HG03342 (cell line): ENCODE measurements at regions not wholly inside any gene's neighbourhood (a gene's known extent, or its start where the extent isn't known, plus 50 kb on each side); places are given as distances from the start of the nearest gene placed in this dataset.
"Not testable (repeated sequence)": the region's sequence is repeated elsewhere in the genome, so short reads cannot be mapped to it uniquely, and the experiment has no call there.

Experiments used
- ATAC-seq: cut with Tn5 transposase; IDR thresholded peaks from one replicate; pipeline ENCODE4 v1.9.1; 2021; ENCODE audit warnings: mild to moderate bottlenecking, moderate library complexity; ENCODE audit not compliant: unreplicated experiment

DNA sequence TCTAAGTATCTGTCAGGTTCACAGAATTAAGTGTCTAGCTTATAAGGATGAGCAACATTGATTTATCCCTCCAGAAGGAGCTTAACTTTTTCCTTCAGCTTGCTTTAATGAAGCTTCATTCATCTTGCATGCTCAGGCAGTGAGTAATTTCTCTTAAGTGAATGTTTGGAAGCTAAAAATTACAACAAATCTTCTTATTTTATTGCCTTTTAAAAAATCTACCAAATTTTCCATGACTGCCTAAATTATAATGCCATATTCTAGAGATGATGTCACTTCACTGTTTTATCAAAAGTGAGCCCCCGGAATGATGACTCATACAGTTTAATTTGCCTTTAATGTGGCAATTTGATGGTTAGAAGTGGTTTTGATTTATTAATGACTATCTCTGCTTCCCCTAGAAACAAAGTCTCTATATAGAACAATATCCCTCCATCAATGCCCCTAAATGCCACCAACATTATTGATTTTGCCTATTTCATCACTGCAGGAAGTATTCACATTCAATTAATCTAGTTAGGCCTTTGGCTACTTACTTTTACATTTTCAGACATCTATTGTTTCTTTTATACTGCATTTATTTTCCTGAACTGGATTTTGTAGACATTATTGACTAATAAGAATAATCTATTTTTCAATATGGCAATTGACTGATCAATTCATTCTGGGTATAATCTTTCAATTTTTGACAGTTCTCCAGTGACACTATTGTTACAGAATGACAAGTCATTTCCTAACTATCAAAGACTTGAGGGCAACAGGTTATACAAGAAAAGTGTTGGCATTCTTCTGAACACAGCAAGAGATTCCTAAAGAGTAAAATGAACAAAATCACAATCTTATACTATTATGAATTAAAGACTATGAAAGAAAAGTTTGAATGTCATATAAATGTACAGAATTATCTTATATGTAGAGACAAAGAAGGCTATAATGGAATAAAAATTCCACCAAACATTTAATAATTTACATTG is 139.3 kb upstream of the ODAD2 start:
- ATAC-seq, result no peak

- no peak for ATAC-seq
Observed at GRCh38 chr10:28135258-28135657, 136.4 kb upstream of the ODAD2 start.

DNA sequence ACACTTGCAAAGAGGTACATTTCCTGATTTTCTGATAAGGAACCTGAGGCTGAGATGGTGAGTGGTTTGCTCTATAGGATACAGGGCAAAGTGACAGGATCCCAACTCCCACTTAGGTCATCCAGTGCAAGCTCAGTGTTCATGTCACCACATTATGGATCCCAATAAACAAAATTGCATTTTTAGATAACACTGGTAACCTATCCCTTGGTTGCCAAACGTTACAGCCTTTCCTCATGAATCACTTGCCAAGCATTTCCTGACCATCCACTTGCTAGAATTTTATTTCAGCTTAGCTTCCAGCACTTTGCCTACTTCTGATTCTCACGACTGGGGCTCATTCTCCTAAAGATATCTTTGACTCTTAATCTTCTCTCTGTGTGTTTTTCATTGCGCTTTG is 131.4 kb upstream of the ODAD2 start:
- no peak for ATAC-seq

- no peak for ATAC-seq
Observed at GRCh38 chr10:28127881-28128280, 129.0 kb upstream of the ODAD2 start.

- no peak for ATAC-seq
Observed at GRCh38 chr10:28125701-28126100, 126.8 kb upstream of the ODAD2 start.

DNA sequence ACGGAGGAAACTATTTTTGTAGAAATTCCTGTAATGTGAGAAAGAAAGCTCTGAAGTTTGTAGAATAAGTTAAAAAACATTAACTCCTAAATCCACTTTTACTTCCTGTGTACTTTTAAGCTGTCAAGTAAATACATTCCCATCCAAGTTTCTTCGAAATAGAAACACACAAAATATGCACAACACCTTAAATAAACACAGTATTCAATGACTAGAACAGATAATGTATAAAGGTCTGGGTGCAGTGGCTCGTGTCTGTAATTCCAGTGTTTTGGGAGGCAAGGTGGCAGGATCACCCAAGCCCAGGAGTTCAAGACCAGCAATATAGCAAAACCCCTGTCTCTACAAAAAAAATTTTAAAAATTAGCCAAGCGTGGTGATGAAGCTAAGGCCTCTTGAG is 121.9 kb upstream of the ODAD2 start:
- ATAC-seq, result no peak

DNA sequence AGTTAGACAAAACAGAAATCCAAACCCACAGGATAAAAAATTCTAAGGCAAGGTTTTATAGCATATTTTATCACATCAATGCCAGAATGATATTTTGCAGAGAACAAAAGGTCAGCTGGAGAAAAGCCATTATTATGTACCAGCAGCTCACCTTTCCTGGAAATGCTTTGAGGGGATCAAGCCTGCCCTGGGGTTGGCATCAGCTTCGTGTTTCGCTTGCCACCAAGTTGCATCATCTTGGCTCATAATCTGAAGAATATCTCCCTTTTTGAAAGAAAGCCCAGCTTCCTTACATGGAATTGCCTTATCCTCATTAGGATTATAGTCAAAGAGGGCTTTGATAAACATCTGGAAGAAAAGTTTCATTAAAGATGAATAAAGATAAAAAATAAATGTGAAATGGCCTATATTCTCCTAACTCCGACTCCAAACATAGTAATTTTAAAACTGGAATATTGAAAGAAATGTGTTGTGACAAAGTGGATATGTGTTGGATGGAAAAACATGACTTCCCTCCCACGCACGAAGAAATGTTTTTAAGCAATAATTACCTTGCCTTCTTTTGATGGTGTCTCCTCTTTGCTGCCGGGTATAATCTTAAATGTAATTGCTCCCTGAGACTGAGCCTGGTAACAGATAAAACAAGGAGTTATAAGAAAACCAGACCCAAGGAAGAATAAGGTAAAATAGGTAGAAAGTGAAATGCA is 121.3 kb upstream of the ODAD2 start:
- no peak for ATAC-seq

GRCh38 chr10:28118985-28119628 is 120.2 kb upstream of the ODAD2 start:
- ATAC-seq, result no peak

DNA sequence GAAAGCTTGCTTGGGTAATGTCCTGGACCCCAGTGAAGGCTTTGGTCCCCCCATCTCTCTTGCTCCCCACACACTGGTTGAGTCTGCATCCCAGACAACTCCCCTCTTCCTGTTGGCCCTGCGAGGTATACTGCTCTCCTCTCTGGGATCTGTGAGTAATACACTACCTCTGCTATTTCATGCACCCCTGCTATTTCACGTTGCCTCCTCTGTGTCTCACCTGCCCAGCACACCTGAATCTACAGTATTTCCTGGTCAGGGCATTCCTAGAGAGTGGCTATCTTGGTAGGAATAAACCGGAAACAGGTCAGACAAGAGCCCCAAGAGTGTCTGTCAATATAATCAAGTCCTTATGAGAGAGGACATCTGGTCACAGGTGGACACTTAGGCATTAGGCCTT is 114.3 kb upstream of the ODAD2 start:
- no peak for ATAC-seq

DNA sequence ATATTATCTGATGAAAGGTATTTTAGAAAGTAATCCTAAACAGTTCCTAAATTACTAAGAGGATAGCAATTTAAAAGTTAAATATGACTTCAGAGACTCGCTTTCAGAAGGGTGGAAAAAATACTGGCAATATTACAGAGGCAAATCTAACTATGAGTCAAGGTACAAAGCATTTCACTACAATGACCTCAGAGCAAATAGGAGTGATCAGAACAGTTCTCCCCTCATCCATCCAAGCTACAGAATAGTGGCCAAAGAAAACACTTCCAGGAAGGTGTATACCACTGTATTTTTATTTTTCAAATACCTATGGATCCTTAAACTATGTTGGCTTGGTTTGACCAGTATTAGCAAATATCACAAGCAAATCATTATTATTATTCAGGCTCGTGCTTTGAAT is 112.8 kb upstream of the ODAD2 start:
- no peak for ATAC-seq

DNA sequence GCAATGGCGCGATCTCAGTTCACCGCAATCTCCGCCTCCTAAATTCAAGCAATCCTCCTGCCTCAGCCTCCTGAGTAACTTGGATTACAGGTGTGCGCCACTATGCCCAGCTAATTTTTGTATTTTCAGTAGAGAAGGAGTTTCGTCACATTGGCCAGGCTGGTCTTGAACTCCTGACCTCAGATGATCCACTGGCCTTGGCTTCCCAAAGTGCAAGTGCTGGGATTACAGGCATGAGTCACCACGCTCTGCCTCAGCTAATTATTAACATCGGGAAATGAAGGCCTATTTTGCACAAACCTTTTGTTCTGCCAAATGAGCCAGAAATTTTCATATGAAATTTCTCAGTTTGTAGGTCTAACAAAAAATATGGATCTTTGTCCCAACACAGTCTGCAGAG is 106.7 kb upstream of the ODAD2 start:
- ATAC-seq, result no peak

GRCh38 chr10:28097633-28098032 is 98.8 kb upstream of the ODAD2 start:
- ATAC-seq, result no peak

- ATAC-seq, result no peak
Observed at GRCh38 chr10:28095791-28096378, 97.0 kb upstream of the ODAD2 start.

GRCh38 chr10:28094121-28094520 is 95.2 kb upstream of the ODAD2 start:
- no peak for ATAC-seq

DNA sequence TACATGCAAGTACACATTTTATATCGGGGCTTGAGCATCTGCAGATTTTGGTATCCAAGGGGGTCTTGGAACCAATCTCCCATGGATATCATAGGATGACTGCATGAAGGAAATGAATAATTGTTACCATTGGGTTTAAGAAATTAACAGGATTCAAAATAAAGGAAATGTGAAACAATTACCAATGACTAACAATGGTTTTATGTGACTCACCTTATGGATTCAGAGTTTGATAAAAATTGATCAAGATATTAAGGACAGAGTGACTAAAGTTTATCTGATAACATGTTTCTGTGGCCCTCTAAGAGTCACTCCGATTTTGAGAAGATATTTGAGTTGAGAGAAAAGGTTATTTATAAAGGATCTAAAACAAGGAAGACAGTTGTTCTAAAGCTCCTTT is 93.0 kb upstream of the ODAD2 start:
- no peak for ATAC-seq

DNA sequence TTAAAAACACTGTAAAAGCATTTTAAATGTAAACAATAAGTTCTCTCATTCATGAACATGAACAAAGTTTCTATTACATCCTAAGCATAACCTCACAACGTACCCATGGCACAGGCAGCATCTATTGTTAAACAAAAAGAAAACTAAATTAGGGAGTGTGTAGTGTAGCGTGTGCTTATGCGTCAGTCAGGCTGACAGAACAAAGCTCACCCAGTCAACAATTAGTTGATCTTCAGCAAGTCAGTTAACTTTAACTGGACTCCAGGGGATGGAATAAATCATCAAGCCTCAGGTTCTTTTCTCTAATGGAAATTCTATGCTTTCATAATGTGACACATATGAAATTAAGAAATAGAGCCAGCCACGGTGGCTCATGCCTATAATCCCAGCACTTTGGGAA is 91.6 kb upstream of the ODAD2 start:
- ATAC-seq, result no peak

GRCh38 chr10:28089467-28089866 is 90.6 kb upstream of the ODAD2 start:
- ATAC-seq, result no peak

DNA sequence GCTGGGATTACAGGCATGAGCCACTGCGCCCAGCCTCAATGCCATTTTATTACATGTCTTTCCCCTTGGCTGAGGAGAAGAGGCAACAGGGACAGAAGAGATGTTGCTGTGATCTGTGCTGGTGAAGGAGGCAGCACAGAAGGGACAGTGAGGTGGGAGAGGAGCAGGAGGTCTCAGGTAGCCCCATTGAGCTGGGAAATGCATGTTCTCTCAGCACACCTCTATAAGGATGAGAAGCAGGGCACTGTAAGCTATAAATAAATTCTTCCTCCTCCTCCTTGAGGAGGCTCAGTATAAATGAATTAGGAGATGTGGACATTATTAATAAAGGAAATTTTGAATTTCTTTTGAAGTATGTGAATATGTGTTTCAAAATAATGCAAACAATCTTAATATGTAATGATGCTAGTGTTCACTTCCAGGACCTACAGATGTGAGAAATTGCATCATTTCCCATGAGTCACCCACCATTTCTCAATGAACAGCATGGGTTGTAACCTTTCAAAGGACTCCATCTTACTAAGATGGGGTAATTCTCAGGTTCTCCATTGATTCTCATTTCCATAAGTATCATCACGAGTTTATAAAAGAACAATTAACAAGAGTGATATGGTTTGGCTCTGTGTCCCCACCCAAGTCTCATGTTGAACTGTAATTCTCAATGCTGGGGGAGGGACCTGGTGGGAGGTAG is 88.9 kb upstream of the ODAD2 start:
- no peak for ATAC-seq

- not testable (repeated sequence) for ATAC-seq
Observed at GRCh38 chr10:28085760-28086159, 86.9 kb upstream of the ODAD2 start.

DNA sequence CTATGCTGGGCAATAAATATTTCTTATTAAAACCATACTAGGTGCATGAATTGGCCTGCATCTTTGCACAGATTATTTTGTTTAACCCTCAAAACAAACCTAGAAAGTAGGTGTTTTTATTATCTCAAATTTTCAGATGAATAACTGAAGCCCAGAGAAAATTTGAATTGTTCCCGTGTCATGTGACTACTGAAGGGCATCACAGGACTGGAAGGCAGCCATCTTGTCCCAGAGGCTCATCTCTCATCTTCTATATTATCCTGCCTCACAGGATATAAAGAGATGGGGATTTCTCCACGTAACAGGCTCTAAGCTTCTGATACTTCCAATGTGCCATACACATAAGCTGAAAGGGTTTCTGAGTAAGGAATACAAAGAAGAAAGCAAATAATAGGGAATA is 84.0 kb upstream of the ODAD2 start:
- no peak for ATAC-seq

- no peak for ATAC-seq
Observed at GRCh38 chr10:28082316-28082715, 83.4 kb upstream of the ODAD2 start.
